B cell (primary cell): ENCODE measurements at regions not wholly inside any gene's neighbourhood (a gene's known extent, or its start where the extent isn't known, plus 50 kb on each side); places are given as distances from the start of the nearest gene placed in this dataset.

Experiments
- CTCF ChIP-seq: fragments of 200-600 bp; IDR thresholded peaks from one replicate; pipeline ENCODE4 v1.8.0; 2022; ENCODE audit warnings: antibody characterized with exemption, mild to moderate bottlenecking
- EZH2 ChIP-seq: IDR thresholded peaks from 2 replicates; pipeline ENCODE4 v1.6.1; 2012; ENCODE audit warnings: borderline replicate concordance, low read depth, mild to moderate bottlenecking, moderate library complexity, low read length; ENCODE audit not compliant: insufficient read depth, poor library complexity, severe bottlenecking

- no peak for TF ChIP-seq CTCF
- TF ChIP-seq EZH2, result no peak
Measured at GRCh38 chr12:45648070-45648469, 81.4 kb upstream of the ARID2 start.
